NB4 (cell line): ENCODE measurements at regions not wholly inside any gene's neighbourhood (a gene's known extent, or its start where the extent isn't known, plus 50 kb on each side); places are given as distances from the start of the nearest gene placed in this dataset.

Experiments used
- POLR2A ChIP-seq: IDR thresholded peaks from 2 replicates; pipeline ENCODE4 v1.6.1; 2011; ENCODE audit warnings: mild to moderate bottlenecking; ENCODE audit not compliant: insufficient read length; ENCODE audit errors: extremely low read depth
- TF ChIP-seq, protein P1 (sequence below): IDR thresholded peaks from 2 replicates; pipeline ENCODE4 v1.6.1; 2011; ENCODE audit warnings: low read depth, low read length
- TF ChIP-seq, protein P2 (sequence below): IDR thresholded peaks from one replicate; pipeline ENCODE4 v1.5.1; 2012; ENCODE audit warnings: low read depth, low read length

DNA sequence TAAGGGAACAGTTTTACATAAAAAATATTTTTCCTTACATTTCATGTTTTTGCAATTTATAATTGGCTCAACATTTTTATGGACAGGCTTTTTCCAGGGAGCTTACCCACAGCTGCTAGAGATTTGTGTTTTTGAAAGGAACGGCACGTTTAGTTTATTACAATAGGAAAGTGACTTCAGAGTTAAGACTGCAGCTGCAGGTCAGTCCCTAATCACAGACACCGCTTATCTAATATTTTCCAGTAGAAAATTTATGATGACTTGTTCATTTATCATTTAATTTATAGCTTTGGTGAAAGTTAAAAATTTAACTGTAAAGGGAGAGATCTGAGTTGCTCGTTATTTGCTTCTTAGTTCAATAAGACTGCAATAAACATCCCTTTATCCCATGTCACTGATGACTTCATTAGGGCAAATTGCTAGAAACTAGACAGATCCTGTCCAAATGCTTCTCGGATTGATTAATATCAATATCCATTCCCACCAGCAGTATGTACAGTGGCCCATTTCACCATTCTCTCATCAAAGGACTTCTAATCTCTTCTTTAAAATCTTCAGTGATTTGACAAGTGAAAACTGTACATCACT, 97.0 kb upstream of the ODAD2 start:
- TF ChIP-seq, protein P1, sequence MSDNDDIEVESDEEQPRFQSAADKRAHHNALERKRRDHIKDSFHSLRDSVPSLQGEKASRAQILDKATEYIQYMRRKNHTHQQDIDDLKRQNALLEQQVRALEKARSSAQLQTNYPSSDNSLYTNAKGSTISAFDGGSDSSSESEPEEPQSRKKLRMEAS = no peak
- TF ChIP-seq, protein P2, sequence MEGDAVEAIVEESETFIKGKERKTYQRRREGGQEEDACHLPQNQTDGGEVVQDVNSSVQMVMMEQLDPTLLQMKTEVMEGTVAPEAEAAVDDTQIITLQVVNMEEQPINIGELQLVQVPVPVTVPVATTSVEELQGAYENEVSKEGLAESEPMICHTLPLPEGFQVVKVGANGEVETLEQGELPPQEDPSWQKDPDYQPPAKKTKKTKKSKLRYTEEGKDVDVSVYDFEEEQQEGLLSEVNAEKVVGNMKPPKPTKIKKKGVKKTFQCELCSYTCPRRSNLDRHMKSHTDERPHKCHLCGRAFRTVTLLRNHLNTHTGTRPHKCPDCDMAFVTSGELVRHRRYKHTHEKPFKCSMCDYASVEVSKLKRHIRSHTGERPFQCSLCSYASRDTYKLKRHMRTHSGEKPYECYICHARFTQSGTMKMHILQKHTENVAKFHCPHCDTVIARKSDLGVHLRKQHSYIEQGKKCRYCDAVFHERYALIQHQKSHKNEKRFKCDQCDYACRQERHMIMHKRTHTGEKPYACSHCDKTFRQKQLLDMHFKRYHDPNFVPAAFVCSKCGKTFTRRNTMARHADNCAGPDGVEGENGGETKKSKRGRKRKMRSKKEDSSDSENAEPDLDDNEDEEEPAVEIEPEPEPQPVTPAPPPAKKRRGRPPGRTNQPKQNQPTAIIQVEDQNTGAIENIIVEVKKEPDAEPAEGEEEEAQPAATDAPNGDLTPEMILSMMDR = no peak
- TF ChIP-seq POLR2A = no peak
